Endothelial cell of umbilical vein (primary cell): ENCODE measurements at regions not wholly inside any gene's neighbourhood (a gene's known extent, or its start where the extent isn't known, plus 50 kb on each side); places are given as distances from the start of the nearest gene placed in this dataset.

ENCODE experiments used
- BruUV-seq: library from RNA; stranded (reverse); fragments of 400-500 nt; replicated peaks from 2 replicates; lab custom pipeline; 2021; lab: Mats Ljungman, UMichigan
- CTCF ChIA-PET: fragments of 300-600, 350-600 bp; sonication (Branson Sonifier 250); formaldehyde crosslinking; loops from one replicate; lab custom pipeline; 2021; ENCODE audit warnings: antibody characterized with exemption, inconsistent platforms; lab: Charles Lee
- POLR2A ChIA-PET: fragments of 300-600, 350-600 bp; sonication (Branson Sonifier 250); formaldehyde crosslinking; loops from one replicate; lab custom pipeline; 2021; ENCODE audit warnings: antibody characterized with exemption, inconsistent platforms; lab: Charles Lee
- DNase-seq: peaks from one replicate; pipeline ENCODE4 v3.0.0-alpha.2; 2011; ENCODE audit warnings: low read depth, low spot score
- FAIRE-seq: peaks from 2 replicates; lab custom pipeline; 2011; peaks lifted over from hg19 to GRCh38; lab: Jason Lieb, UNC
- H2AFZ ChIP-seq: 2 replicates; pipeline ENCODE4 v1.6.0; 2012; ENCODE audit warnings: low read depth, low read length, control low read depth, inconsistent platforms
- H3K27ac ChIP-seq: 2 replicates; pipeline ENCODE4 v1.5.1; 2011; ENCODE audit warnings: low read depth, mild to moderate bottlenecking, control low read depth, low read length, moderate library complexity; ENCODE audit not compliant: insufficient read depth
- H3K27me3 ChIP-seq, 2 experiments: 2 replicates each; pipeline versions ENCODE4 v1.6.0 to v1.6.1; 2011; ENCODE audit warnings: low read length in 2 of 2, mixed read lengths in 1 of 2; ENCODE audit not compliant: control insufficient read depth in 2 of 2, insufficient read depth in 2 of 2
- H3K36me3 ChIP-seq, 2 experiments: 2 replicates in 1 of 2; 3 replicates in 1 of 2; pipeline ENCODE4 v1.5.1; 2011; ENCODE audit warnings: low read length in 2 of 2, mild to moderate bottlenecking in 1 of 2, moderate library complexity in 1 of 2; ENCODE audit not compliant: control insufficient read depth in 2 of 2, insufficient read depth in 2 of 2; ENCODE audit errors: extremely low read depth in 1 of 2
- H3K4me1 ChIP-seq: 3 replicates; pipeline ENCODE4 v1.5.1; 2011; ENCODE audit warnings: mild to moderate bottlenecking, low read length; ENCODE audit not compliant: control insufficient read depth, insufficient read depth; ENCODE audit errors: extremely low read depth
- H3K4me2 ChIP-seq: 2 replicates; pipeline ENCODE4 v1.6.1; 2011; ENCODE audit warnings: low read length, control low read depth, mixed read lengths; ENCODE audit not compliant: insufficient read depth
- H3K4me3 ChIP-seq, 3 experiments: fragments of 200-600 bp in 1 of 3; sonication (generic), shearing (Covaris generic) in 1 of 3; replicated peaks in 1 of 3; 2 replicates each; pipeline ENCODE4 v1.5.1; 2011 to 2016; ENCODE audit warnings: control low read depth in 3 of 3, low read length in 3 of 3, mild to moderate bottlenecking in 2 of 3, inconsistent platforms in 1 of 3, low read depth in 1 of 3, moderate library complexity in 1 of 3; ENCODE audit not compliant: insufficient read depth in 1 of 3
- H3K79me2 ChIP-seq: 2 replicates; pipeline ENCODE4 v1.6.0; 2012; ENCODE audit warnings: low read length, inconsistent platforms; ENCODE audit not compliant: control insufficient read depth, insufficient read depth
- H3K9ac ChIP-seq: replicated peaks from 2 replicates; pipeline ENCODE3; 2011; ENCODE audit warnings: low read length, control low read depth; ENCODE audit not compliant: insufficient read depth; ENCODE audit errors: extremely low read depth
- H3K9me1 ChIP-seq: replicated peaks from 3 replicates; pipeline ENCODE4 v1.6.0; 2011; ENCODE audit warnings: mild to moderate bottlenecking, low read length; ENCODE audit not compliant: control insufficient read depth, insufficient read depth; ENCODE audit errors: extremely low read depth
- H3K9me3 ChIP-seq: replicated peaks from 2 replicates; pipeline ENCODE4 v1.5.1; 2012; ENCODE audit warnings: low read length, inconsistent platforms; ENCODE audit not compliant: control insufficient read depth, insufficient read depth
- H4K20me1 ChIP-seq: replicated peaks from 2 replicates; pipeline ENCODE3; 2011; ENCODE audit warnings: mild to moderate bottlenecking, low read length; ENCODE audit not compliant: control insufficient read depth, insufficient read depth; ENCODE audit errors: extremely low read depth
- CTCF ChIP-seq, 2 donors: IDR thresholded peaks; 1 replicate in 1 of 2; 2 replicates in 1 of 2; pipeline ENCODE4 v1.5.1; 2011; ENCODE audit warnings: low read length in 2 of 2, mild to moderate bottlenecking in 2 of 2, moderate library complexity in 2 of 2, control low read depth in 1 of 2, inconsistent platforms in 1 of 2, low read depth in 1 of 2; ENCODE audit not compliant: insufficient read depth in 1 of 2; ENCODE audit errors: extremely low read depth in 1 of 2
- EZH2 ChIP-seq: IDR thresholded peaks from 2 replicates; pipeline ENCODE4 v1.6.1; 2012; ENCODE audit warnings: borderline replicate concordance, low read depth, mild to moderate bottlenecking, moderate library complexity, low read length, inconsistent platforms; ENCODE audit not compliant: severe bottlenecking
- FOS ChIP-seq: IDR thresholded peaks from 2 replicates; pipeline ENCODE4 v1.6.1; 2011; ENCODE audit warnings: mild to moderate bottlenecking, low read length, moderate library complexity, borderline replicate concordance; ENCODE audit not compliant: insufficient read depth
- GATA2 ChIP-seq: IDR thresholded peaks from 2 replicates; pipeline ENCODE4 v1.7.0; 2011; ENCODE audit warnings: low read depth, mild to moderate bottlenecking, moderate library complexity, mixed read lengths, low read length; ENCODE audit not compliant: insufficient read length, insufficient read depth
- JUN ChIP-seq: IDR thresholded peaks from 2 replicates; pipeline ENCODE4 v1.6.1; 2011; ENCODE audit warnings: borderline replicate concordance, low read depth; ENCODE audit not compliant: insufficient read length, insufficient read depth
- MAX ChIP-seq: IDR thresholded peaks from 2 replicates; pipeline ENCODE4 v1.6.1; 2011; ENCODE audit not compliant: insufficient read depth, insufficient read length
- MYC ChIP-seq: IDR thresholded peaks from one replicate; pipeline ENCODE4 v1.6.1; 2011; ENCODE audit warnings: mild to moderate bottlenecking, low read depth, low read length
- POLR2A ChIP-seq: IDR thresholded peaks from 2 replicates; pipeline ENCODE4 v1.6.1; 2012; ENCODE audit warnings: low read depth, mild to moderate bottlenecking, control low read depth, low read length
- POLR2AphosphoS5 ChIP-seq: IDR thresholded peaks from 2 replicates; pipeline ENCODE4 v1.6.1; 2012; ENCODE audit warnings: low read depth, mild to moderate bottlenecking, control low read depth, low read length, moderate library complexity; ENCODE audit not compliant: insufficient read depth
- dilution Hi-C: fragments of 300-500 bp; cut with MboI; formaldehyde crosslinking; loops from one replicate; pipeline ENCODE4 v1.15.0; 2019; ENCODE audit warnings: low sequenced_read_pairs; ENCODE audit not compliant: extremely low pct_ligation_motif_present
- intact Hi-C: fragments of 100-400 bp; cut with micrococcal nuclease; formaldehyde crosslinking; loops from one replicate; pipeline ENCODE4 v1.10.0; 2022

- H3K9me3 ChIP-seq = no peaks in the 10 kb centered on the region
- no peak overlapping the region for H3K4me2 ChIP-seq
- no peaks in the 10 kb centered on the region for H3K36me3 ChIP-seq
- H2AFZ ChIP-seq = no peak overlapping the region
- BruUV-seq = no TSS peak
- H3K9me1 ChIP-seq = no peaks in the 10 kb centered on the region
- POLR2A ChIA-PET = no interaction called here
- no peaks in the 10 kb centered on the region for H3K79me2 ChIP-seq
- dilution Hi-C loops (no loop called here), intact Hi-C loops (no loop called here)
- FAIRE-seq (no peak), DNase-seq (no peak)
- no peaks in the 10 kb centered on the region for H4K20me1 ChIP-seq
- H3K27ac ChIP-seq = no peak overlapping the region
- no peak overlapping the region for H3K4me3 ChIP-seq
- H3K9ac ChIP-seq = no peak overlapping the region
- TF ChIP-seq MAX = no peak
- no peak for TF ChIP-seq FOS
- no peak for TF ChIP-seq MYC
- no peak for TF ChIP-seq POLR2A
- TF ChIP-seq CTCF (IDR thresholded peaks at IDR 0.05; ENCODE audit: extremely low read depth in 1 of 2, insufficient read depth in 1 of 2, low read depth in 1 of 2, low read length in 2 of 2) = no peak
- TF ChIP-seq POLR2AphosphoS5 = no peak
- no peak for TF ChIP-seq EZH2
- no peak for TF ChIP-seq GATA2
- TF ChIP-seq JUN = no peak
- H3K4me1 ChIP-seq = no peaks in the 10 kb centered on the region
- H3K27me3 ChIP-seq = peaks cover 0 to 4% of the 10 kb centered on the region in 2 experiments
- CTCF ChIA-PET = interaction anchor here (0.9 kb wide), 1 partner anchor 19 kb away, joined by 3 read pairs; no protein-coding TSS in a partner anchor
Measured at GRCh38 chr5:143708672-143709071, 103.3 kb upstream of the HMHB1 start.
